ENCODE measurements at regions not wholly inside any gene's neighbourhood (a gene's known extent, or its start where the extent isn't known, plus 50 kb on each side); places are given as distances from the start of the nearest gene placed in this dataset.

DNA sequence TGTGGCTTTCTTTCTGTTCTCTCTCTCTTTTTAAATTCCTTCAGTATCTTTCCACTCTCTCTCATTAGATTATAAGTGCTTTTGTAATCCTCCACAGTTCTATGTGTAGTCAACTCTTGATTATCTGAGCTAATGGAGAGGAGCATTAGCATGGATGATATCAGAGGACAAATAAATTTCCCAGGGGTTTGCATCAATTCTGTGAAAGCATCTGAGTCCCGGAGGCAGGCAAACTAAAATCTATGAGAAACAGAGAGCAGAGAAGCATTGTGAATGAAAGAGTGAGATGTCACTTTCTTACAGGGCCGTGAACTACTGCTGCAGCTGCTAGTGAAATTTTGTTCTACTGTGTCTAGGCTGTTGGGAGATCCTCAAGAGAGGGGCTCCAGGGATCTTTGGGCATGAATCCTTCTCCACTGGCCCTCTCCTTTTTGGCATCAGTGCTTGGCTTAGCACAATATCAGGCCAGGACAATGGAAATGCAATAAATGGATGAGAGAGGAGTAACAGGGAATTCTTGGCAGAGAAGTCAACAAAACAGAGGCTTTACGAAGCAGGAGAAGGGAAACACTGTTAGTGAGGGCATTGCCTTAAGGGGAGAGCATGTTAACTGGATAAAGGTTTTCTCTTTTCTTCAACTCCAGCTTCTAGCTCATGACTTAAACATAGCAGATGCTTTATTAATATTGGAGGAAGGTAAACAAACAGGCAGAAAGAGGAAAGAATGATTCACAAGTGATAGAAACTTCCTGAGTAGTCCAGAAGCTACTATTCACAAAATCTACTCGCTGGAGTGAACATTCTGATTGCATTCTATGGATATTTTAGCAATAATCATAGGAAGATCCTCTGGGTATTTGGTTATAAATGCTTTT is 847.0 kb upstream of the MAP3K7 start:
- DNase-seq: no peak

GRCh38 chr6:91428953-91429560 is 842.2 kb upstream of the MAP3K7 start:
- no peak for DNase-seq

DNA sequence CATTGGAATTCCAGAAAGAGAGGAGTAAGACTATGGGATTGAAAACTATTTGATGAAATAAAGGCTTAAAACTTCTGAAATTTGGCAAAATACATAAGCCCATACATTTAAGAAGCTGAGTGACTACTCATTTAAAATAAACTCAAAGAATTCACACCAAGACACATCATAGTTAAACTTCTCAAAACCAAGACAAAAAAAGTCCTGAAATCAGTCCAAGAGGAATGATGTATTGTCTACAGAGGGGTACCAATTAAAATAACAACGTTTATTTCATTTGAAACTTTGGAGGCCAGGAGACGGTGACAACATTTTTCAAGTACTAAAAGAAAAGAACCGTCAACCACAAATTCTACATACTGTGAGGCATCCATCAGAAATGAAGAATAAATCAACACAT is 841.4 kb upstream of the MAP3K7 start:
- no peak for DNase-seq

GRCh38 chr6:91420243-91420642 is 833.4 kb upstream of the MAP3K7 start:
- no peak for DNase-seq

GRCh38 chr6:91415031-91415605 is 828.2 kb upstream of the MAP3K7 start:
- no peak for DNase-seq

- no peak for DNase-seq
Measured at GRCh38 chr6:91412532-91412931, 825.7 kb upstream of the MAP3K7 start.

GRCh38 chr6:91407706-91408105 is 820.8 kb upstream of the MAP3K7 start:
- DNase-seq: no peak

- no peak for DNase-seq
Measured at GRCh38 chr6:91392951-91393350, 806.1 kb upstream of the MAP3K7 start.

- DNase-seq: no peak
Measured at GRCh38 chr6:91387290-91388059, 800.6 kb upstream of the MAP3K7 start.

DNA sequence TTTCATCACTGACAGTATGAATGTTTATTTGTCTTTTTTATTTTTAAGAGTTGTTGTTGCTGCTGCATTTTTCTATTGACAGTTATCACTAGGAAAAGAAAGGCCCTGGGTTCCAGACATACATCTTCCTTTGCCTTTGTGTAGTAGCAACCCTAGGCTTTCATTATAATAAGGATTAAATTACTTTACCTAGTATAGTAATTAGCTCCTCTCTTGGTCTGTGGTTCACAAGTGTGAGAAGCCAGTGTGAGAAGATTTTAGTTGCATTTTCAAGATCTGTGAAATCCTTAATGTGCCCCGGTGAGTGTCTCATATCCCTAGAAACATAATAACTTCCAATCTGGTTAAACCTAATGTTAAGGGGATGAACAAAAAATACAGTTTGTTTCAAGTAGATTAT is 799.3 kb upstream of the MAP3K7 start:
- no peak for DNase-seq

- DNase-seq: no peak
Measured at GRCh38 chr6:91383207-91383606, 796.3 kb upstream of the MAP3K7 start.

GRCh38 chr6:91376686-91377085 is 789.8 kb upstream of the MAP3K7 start:
- DNase-seq: no peak

DNA sequence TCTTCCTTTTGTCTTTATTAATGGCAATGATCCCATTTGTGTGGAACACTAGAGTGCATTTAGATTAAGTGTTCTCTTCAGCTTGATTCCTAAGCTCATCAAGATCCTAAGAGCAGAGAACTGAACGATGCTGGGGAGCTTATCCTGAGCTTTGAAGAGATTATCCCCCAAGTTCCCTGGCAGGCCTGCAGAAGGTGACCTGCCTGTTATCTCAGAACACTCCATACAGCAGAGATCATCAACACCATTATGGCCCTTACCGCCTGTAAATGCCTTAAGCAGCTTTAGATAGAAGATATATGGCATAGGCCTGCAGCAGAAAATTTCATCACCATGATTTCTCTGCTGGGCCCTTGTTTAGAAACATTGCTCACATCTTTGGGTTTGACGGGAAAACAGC is 779.9 kb upstream of the MAP3K7 start:
- DNase-seq: no peak

DNA sequence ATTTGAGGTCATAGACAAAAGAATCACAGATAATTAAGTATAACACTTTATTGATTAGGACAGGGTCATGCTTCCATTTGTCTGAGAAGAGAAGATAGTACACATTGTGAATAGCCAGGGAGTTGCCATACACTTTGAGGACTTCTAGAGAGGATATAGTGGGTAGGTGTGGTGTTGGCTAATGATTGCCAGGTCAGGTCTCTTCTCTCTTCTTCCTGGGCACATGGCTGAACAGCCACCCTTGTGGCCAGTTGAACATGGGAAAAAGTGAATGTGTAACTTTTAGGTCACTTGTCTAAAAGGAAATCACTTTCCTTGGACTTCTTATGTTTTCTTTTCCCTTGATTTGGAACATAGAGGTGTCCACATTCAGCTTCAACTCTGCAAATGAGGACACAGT is 772.1 kb upstream of the MAP3K7 start:
- DNase-seq: no peak

- no peak for DNase-seq
Measured at GRCh38 chr6:91352878-91353277, 766.0 kb upstream of the MAP3K7 start.

DNA sequence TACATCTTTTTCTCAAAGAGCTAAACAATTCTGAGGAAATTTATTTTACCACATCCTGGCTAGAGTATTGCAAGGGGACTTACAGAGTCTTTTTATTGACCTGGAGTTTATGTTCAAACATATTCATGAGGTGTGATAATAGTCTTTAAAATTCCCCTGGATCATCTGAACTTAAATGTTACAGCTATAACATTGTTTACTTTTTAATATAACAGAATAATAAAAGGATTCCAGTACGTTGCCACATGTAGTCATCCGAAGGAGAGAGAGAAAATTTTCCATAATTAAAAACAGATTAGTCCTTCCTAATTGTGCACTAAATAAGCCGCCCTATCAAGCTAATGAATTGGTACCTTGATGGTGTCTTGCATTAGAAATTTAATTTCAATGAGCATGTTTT is 765.4 kb upstream of the MAP3K7 start:
- no peak for DNase-seq

- DNase-seq: no peak
Measured at GRCh38 chr6:91350146-91350908, 763.5 kb upstream of the MAP3K7 start.

GRCh38 chr6:91341473-91341872 is 754.6 kb upstream of the MAP3K7 start:
- DNase-seq: no peak

DNA sequence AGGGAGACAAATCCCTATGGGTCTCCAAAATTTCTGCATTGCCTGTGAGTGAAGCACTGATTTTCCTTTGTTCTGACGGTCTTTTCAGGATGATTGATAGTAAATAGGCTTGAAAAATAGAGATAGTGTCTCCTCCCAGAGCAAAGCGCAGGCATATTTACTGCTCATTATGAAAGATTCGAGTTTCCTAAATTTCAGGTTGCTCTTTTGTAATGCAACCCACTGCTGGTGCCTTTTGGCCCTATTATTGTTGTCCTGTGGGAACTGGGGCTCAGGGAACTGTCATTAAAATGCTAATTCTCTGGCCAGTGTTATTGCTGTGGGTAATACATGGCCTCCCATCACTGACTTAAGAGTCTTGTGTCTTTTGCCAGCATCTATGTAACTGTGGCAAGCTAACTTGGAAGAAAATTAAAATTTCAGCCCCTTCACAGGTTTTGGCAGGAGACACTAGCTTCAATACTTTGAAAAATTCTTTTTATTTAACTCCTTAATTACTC is 754.1 kb upstream of the MAP3K7 start:
- DNase-seq: no peak

- no peak for DNase-seq
Measured at GRCh38 chr6:91337967-91338366, 751.1 kb upstream of the MAP3K7 start.

DNA sequence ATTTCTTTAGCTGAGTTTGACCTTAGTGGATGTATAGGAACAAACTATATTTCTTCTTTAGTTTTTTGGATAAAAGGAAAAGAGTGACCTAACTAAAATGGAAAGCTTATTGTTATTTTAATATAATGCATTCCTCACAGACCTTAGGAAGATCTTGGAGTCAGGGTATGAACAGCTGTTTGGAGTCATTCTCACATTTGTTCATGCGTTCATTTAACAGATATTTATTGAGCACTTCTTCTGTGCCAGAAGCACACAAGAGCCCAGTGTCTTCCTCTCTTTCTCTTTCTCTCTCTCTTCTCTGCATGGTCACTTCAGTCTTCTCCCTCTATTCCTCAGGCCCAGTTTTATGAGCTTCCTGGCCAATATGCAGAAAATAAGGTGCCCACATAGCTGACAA is 744.0 kb upstream of the MAP3K7 start:
- DNase-seq: no peak

- DNase-seq: no peak
Measured at GRCh38 chr6:91328241-91328640, 741.4 kb upstream of the MAP3K7 start.

DNA sequence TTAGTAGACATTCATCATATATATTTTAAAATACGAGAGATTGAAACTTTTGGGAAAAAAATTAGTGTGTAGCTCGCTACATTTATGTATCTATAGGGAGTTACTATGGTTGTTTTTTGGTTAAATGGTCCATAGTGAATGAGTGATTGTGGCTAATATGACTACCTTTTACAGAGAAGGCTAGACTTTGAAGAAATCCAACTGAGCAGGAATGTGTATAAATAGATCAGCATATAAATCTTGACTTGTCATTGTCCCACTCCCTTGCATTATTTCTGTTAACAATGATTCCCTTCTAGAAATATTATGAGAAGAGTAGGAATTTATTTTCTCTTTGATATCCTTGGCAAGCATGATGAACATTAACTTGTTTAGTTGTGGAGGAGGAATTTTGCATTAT is 737.8 kb upstream of the MAP3K7 start:
- no peak for DNase-seq
